Neural cell (in vitro differentiated cells): ENCODE measurements at regions not wholly inside any gene's neighbourhood (a gene's known extent, or its start where the extent isn't known, plus 50 kb on each side); places are given as distances from the start of the nearest gene placed in this dataset.

Source experiments
- H2AFZ ChIP-seq: fragments of 200-600, 300-800 bp; sonication (generic), shearing (Covaris generic); 2 replicates; pipeline ENCODE4 v1.6.0; 2014; ENCODE audit warnings: low read depth, mild to moderate bottlenecking, antibody characterized with exemption, low read length, moderate library complexity
- H3F3A ChIP-seq: fragments of 200-600 bp; shearing (Covaris generic); 2 replicates; pipeline ENCODE4 v1.6.1; 2016; ENCODE audit warnings: mild to moderate bottlenecking, moderate library complexity, mixed read lengths, antibody characterized with exemption, low read length; ENCODE audit not compliant: insufficient read depth, poor library complexity, severe bottlenecking
- H3K27ac ChIP-seq: fragments of 200-600, 300-800 bp; sonication (generic), shearing (Covaris generic); 2 replicates; pipeline ENCODE4 v1.5.1; 2014; ENCODE audit warnings: mild to moderate bottlenecking, low read length, moderate library complexity
- H3K27me3 ChIP-seq: fragments of 300-800, 200-600 bp; sonication (generic), shearing (Covaris generic); 2 replicates; pipeline ENCODE4 v1.6.0; 2014; ENCODE audit warnings: mild to moderate bottlenecking, low read depth, low read length, moderate library complexity; ENCODE audit not compliant: insufficient read depth
- H3K36me3 ChIP-seq: fragments of 300-800, 200-600 bp; sonication (generic), shearing (Covaris generic); 2 replicates; pipeline ENCODE4 v1.5.1; 2014; ENCODE audit warnings: mild to moderate bottlenecking, antibody characterized with exemption, low read length, moderate library complexity; ENCODE audit not compliant: insufficient read depth
- H3K4me2 ChIP-seq: fragments of 300-800, 200-600 bp; sonication (generic), shearing (Covaris generic); 2 replicates; pipeline ENCODE4 v1.6.0; 2014; ENCODE audit warnings: mild to moderate bottlenecking, low read length
- H3K4me3 ChIP-seq: fragments of 300-800, 200-600 bp; sonication (generic), shearing (Covaris generic); 2 replicates; pipeline ENCODE4 v1.5.1; 2014; ENCODE audit warnings: mild to moderate bottlenecking, low read length, moderate library complexity
- H3K79me2 ChIP-seq: fragments of 200-600 bp; shearing (Covaris generic); replicated peaks from 2 replicates; pipeline ENCODE4 v1.6.0; 2014; ENCODE audit warnings: mild to moderate bottlenecking, low read length, moderate library complexity; ENCODE audit not compliant: insufficient read depth
- H3K9ac ChIP-seq: fragments of 300-800, 200-600 bp; sonication (generic), shearing (Covaris generic); 2 replicates; pipeline ENCODE4 v1.6.1; 2016; ENCODE audit warnings: mild to moderate bottlenecking, low read length, mixed read lengths
- H3K9me2 ChIP-seq: fragments of 200-600 bp; shearing (Covaris generic); 2 replicates; pipeline ENCODE4 v1.6.1; 2016; ENCODE audit warnings: mild to moderate bottlenecking, low read length, mixed read lengths; ENCODE audit not compliant: insufficient read depth
- H3K9me3 ChIP-seq: fragments of 200-600, 300-800 bp; sonication (generic), shearing (Covaris generic); 2 replicates; pipeline ENCODE4 v1.6.1; 2016; ENCODE audit warnings: mild to moderate bottlenecking, mixed run types, low read length, moderate library complexity, mixed read lengths
- H4K20me1 ChIP-seq: fragments of 200-600 bp; shearing (Covaris generic); 2 replicates; pipeline ENCODE4 v1.6.1; 2016; ENCODE audit warnings: mild to moderate bottlenecking, mixed run types; ENCODE audit not compliant: insufficient read depth
- CTCF ChIP-seq: fragments of 450-650 bp; IDR thresholded peaks from 2 replicates; pipeline ENCODE4 v1.5.1; 2014; ENCODE audit warnings: antibody characterized with exemption, mild to moderate bottlenecking, moderate library complexity; ENCODE audit not compliant: poor library complexity, severe bottlenecking
- EP300 ChIP-seq: fragments of 450-650 bp; conservative IDR thresholded peaks from 2 replicates; pipeline ENCODE4 v1.6.1; 2014; ENCODE audit warnings: antibody characterized with exemption, mild to moderate bottlenecking, moderate library complexity; ENCODE audit not compliant: poor library complexity, severe bottlenecking
- EZH2 ChIP-seq: fragments of 200-600, 300-800 bp; shearing (Covaris generic), sonication (generic); IDR thresholded peaks from 2 replicates; pipeline ENCODE4 v1.6.1; 2014; ENCODE audit warnings: antibody characterized with exemption, low read length, borderline replicate concordance, mild to moderate bottlenecking; ENCODE audit not compliant: insufficient read depth, poor library complexity, severe bottlenecking
- MXI1 ChIP-seq: fragments of 450-650 bp; conservative IDR thresholded peaks from 2 replicates; pipeline ENCODE4 v1.6.1; 2014; ENCODE audit warnings: antibody characterized with exemption, mild to moderate bottlenecking; ENCODE audit not compliant: poor library complexity, severe bottlenecking
- POLR2AphosphoS5 ChIP-seq: IDR thresholded peaks from 2 replicates; pipeline ENCODE4 v1.6.1; 2012
- RAD21 ChIP-seq: fragments of 450-650 bp; conservative IDR thresholded peaks from 2 replicates; pipeline ENCODE4 v1.6.1; 2014; ENCODE audit warnings: antibody characterized with exemption, mild to moderate bottlenecking, moderate library complexity
- REST ChIP-seq: IDR thresholded peaks from 2 replicates; pipeline ENCODE4 v1.6.1; 2012; ENCODE audit warnings: borderline replicate concordance
- SMC3 ChIP-seq: fragments of 450-650 bp; conservative IDR thresholded peaks from 2 replicates; pipeline ENCODE4 v1.6.1; 2014; ENCODE audit warnings: antibody characterized with exemption, mild to moderate bottlenecking, moderate library complexity; ENCODE audit not compliant: poor library complexity
- TAF1 ChIP-seq: IDR thresholded peaks from 2 replicates; pipeline ENCODE4 v1.6.1; 2012; ENCODE audit warnings: low read depth

- Histone ChIP-seq H3K4me2 (no peak overlapping the region), H2AFZ (no peak overlapping the region), H3K9me2 (no peaks in the 10 kb centered on the region), H3K36me3 (no peaks in the 10 kb centered on the region), H3K79me2 (no peaks in the 10 kb centered on the region), H3F3A (no peaks in the 10 kb centered on the region), H3K9ac (no peak overlapping the region), H3K4me3 (no peak overlapping the region), H3K27ac (no peak overlapping the region), H3K27me3 (no peaks in the 10 kb centered on the region), H4K20me1 (no peaks in the 10 kb centered on the region), H3K9me3 (no peaks in the 10 kb centered on the region)
- TF ChIP-seq MXI1 (no peak), SMC3 (no peak), POLR2AphosphoS5 (no peak), REST (no peak), EZH2 (no peak), RAD21 (no peak), EP300 (no peak), CTCF (no peak), TAF1 (no peak)
Observed at GRCh38 chr4:89488736-89489135, 181.1 kb upstream of the GPRIN3 start.

DNA sequence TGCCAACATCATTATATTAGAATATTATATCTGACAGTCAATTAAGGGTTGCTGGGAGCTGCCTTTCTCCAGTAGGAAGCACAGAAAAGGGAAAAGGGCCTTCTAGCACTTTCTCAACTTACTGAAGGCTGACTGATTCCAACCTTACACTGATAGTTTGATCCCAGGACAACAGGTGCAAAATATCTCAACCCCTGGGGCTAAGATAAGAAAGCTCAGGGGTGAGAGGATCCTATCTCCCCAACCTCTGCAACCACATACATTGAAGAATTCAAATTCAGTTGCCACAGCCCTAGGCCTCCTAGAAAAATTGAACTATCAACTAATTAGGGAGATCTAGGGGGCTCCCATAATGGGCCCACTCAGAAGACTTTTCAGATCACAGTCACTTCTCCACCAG is 179.1 kb upstream of the GPRIN3 start:
- no peak overlapping the region for H3K27ac ChIP-seq
- H3K79me2 ChIP-seq, result no peaks in the 10 kb centered on the region
- no peaks in the 10 kb centered on the region for H3K36me3 ChIP-seq
- TF ChIP-seq EP300 (no peak), RAD21 (no peak), REST (no peak), MXI1 (no peak), CTCF (no peak), POLR2AphosphoS5 (no peak), EZH2 (no peak), TAF1 (no peak), SMC3 (no peak)
- H4K20me1 ChIP-seq, result no peaks in the 10 kb centered on the region
- no peaks in the 10 kb centered on the region for H3K9me2 ChIP-seq
- no peak overlapping the region for H2AFZ ChIP-seq
- H3K9ac ChIP-seq, result no peak overlapping the region
- no peak overlapping the region for H3K4me2 ChIP-seq
- H3K4me3 ChIP-seq, result no peak overlapping the region
- H3F3A ChIP-seq, result no peaks in the 10 kb centered on the region
- no peaks in the 10 kb centered on the region for H3K9me3 ChIP-seq
- H3K27me3 ChIP-seq, result no peaks in the 10 kb centered on the region
